ENCODE measurements at regions not wholly inside any gene's neighbourhood (a gene's known extent, or its start where the extent isn't known, plus 50 kb on each side); places are given as distances from the start of the nearest gene placed in this dataset.

- no peaks in the 10 kb centered on the region for H3K27me3 ChIP-seq (ENCODE audit: low read depth)
- H3K9me3 ChIP-seq = no peaks in the 10 kb centered on the region
- no peaks in the 10 kb centered on the region for H3K36me3 ChIP-seq (replicated peaks)
- in situ Hi-C loops (cut with MboI; ENCODE audit: low sequenced_read_pairs) = no loop called here
- H3K4me1 ChIP-seq = peaks cover 67% of the 10 kb centered on the region
- DNase-seq (ENCODE audit: low spot score in 2 of 2) = peak; percentile 56 to 92
- no peak overlapping the region for H3K4me3 ChIP-seq
Observed at GRCh38 chr12:19005257-19005801, 124.2 kb upstream of the PLEKHA5 start.

- peak; percentile 63 to 98 for DNase-seq (ENCODE audit: low spot score in 2 of 2)
- in situ Hi-C loops (cut with MboI; ENCODE audit: low sequenced_read_pairs) = no loop called here
- Histone ChIP-seq H3K4me1 (peaks cover 58% of the 10 kb centered on the region), H3K9me3 (no peaks in the 10 kb centered on the region), H3K36me3 (replicated peaks) (no peaks in the 10 kb centered on the region), H3K27me3 (ENCODE audit: low read depth) (no peaks in the 10 kb centered on the region), H3K4me3 (no peak overlapping the region)
Observed at GRCh38 chr12:19006626-19007137, 122.9 kb upstream of the PLEKHA5 start.

- Histone ChIP-seq H3K4me1 (peaks cover 44% of the 10 kb centered on the region), H3K27me3 (ENCODE audit: low read depth) (no peaks in the 10 kb centered on the region), H3K36me3 (replicated peaks) (no peaks in the 10 kb centered on the region; the same call in 1 of the 2 replicates), H3K9me3 (no peaks in the 10 kb centered on the region), H3K4me3 (no peak overlapping the region)
- no peak for DNase-seq (ENCODE audit: low spot score in 2 of 2)
- in situ Hi-C loops (cut with MboI; ENCODE audit: low sequenced_read_pairs) = no loop called here
Observed at GRCh38 chr12:19008102-19008501, 121.4 kb upstream of the PLEKHA5 start.

GRCh38 chr12:19010087-19010486 is 119.4 kb upstream of the PLEKHA5 start:
- in situ Hi-C loops (cut with MboI; ENCODE audit: low sequenced_read_pairs) = no loop called here
- no peak for DNase-seq (ENCODE audit: low spot score in 2 of 2)
- Histone ChIP-seq H3K9me3 (no peaks in the 10 kb centered on the region), H3K4me1 (peaks cover 40% of the 10 kb centered on the region), H3K36me3 (replicated peaks) (no peaks in the 10 kb centered on the region; the same call in 1 of the 2 replicates), H3K4me3 (no peak overlapping the region), H3K27me3 (ENCODE audit: low read depth) (no peaks in the 10 kb centered on the region)

- no peak for DNase-seq (ENCODE audit: low spot score in 2 of 2)
- H3K36me3 ChIP-seq (replicated peaks) = no peaks in the 10 kb centered on the region; the same call in 1 of the 2 replicates
- H3K4me3 ChIP-seq = no peak overlapping the region
- H3K4me1 ChIP-seq = peaks cover 35% of the 10 kb centered on the region
- in situ Hi-C loops (cut with MboI; ENCODE audit: low sequenced_read_pairs) = no loop called here
- no peaks in the 10 kb centered on the region for H3K9me3 ChIP-seq
- H3K27me3 ChIP-seq (ENCODE audit: low read depth) = no peaks in the 10 kb centered on the region
Observed at GRCh38 chr12:19010726-19011125, 118.8 kb upstream of the PLEKHA5 start.

- Histone ChIP-seq H3K27me3 (ENCODE audit: low read depth) (no peaks in the 10 kb centered on the region), H3K36me3 (replicated peaks) (no peaks in the 10 kb centered on the region; the same call in 1 of the 2 replicates), H3K9me3 (no peaks in the 10 kb centered on the region), H3K4me3 (no peak overlapping the region), H3K4me1 (peaks cover 15% of the 10 kb centered on the region)
- in situ Hi-C loops (cut with MboI; ENCODE audit: low sequenced_read_pairs) = no loop called here
- no peak for DNase-seq (ENCODE audit: low spot score in 2 of 2)
Observed at GRCh38 chr12:19012965-19013364, 116.6 kb upstream of the PLEKHA5 start.

- DNase-seq (ENCODE audit: low spot score in 2 of 2) = peak in 1 of 2 experiments; percentile 56
Observed at GRCh38 chr12:19014240-19014639, 115.3 kb upstream of the PLEKHA5 start.

GRCh38 chr12:19015285-19015684 is 114.2 kb upstream of the PLEKHA5 start:
- Histone ChIP-seq H3K9me3 (no peaks in the 10 kb centered on the region), H3K4me3 (no peak overlapping the region), H3K36me3 (replicated peaks) (no peaks in the 10 kb centered on the region; the same call in 1 of the 2 replicates), H3K4me1 (peaks cover 13% of the 10 kb centered on the region), H3K27me3 (ENCODE audit: low read depth) (no peaks in the 10 kb centered on the region)
- DNase-seq (ENCODE audit: low spot score in 2 of 2) = no peak
- in situ Hi-C loops (cut with MboI; ENCODE audit: low sequenced_read_pairs) = no loop called here

More at GRCh38 chr12:19014240-19014639, 115.3 kb upstream of the PLEKHA5 start:
- in situ Hi-C loops (cut with MboI; ENCODE audit: low sequenced_read_pairs) = no loop called here
- H3K27me3 ChIP-seq (ENCODE audit: low read depth) = no peaks in the 10 kb centered on the region
- H3K4me3 ChIP-seq = no peak overlapping the region
- peaks cover 13% of the 10 kb centered on the region for H3K4me1 ChIP-seq
- no peaks in the 10 kb centered on the region; the same call in 1 of the 2 replicates for H3K36me3 ChIP-seq (replicated peaks)
- H3K9me3 ChIP-seq = no peaks in the 10 kb centered on the region

GRCh38 chr12:19018302-19018970 is 111.1 kb upstream of the PLEKHA5 start:
- no peak for DNase-seq (ENCODE audit: low spot score in 2 of 2)
- H3K36me3 ChIP-seq (replicated peaks) = no peaks in the 10 kb centered on the region
- H3K27me3 ChIP-seq (ENCODE audit: low read depth) = no peaks in the 10 kb centered on the region
- in situ Hi-C loops (cut with MboI; ENCODE audit: low sequenced_read_pairs) = no loop called here
- H3K4me1 ChIP-seq = peaks cover 13% of the 10 kb centered on the region
- no peak overlapping the region for H3K4me3 ChIP-seq
- H3K9me3 ChIP-seq = no peaks in the 10 kb centered on the region

GRCh38 chr12:19021240-19021639 is 108.3 kb upstream of the PLEKHA5 start:
- H3K27me3 ChIP-seq (ENCODE audit: low read depth) = no peaks in the 10 kb centered on the region
- H3K9me3 ChIP-seq = no peaks in the 10 kb centered on the region
- H3K4me3 ChIP-seq = no peak overlapping the region
- in situ Hi-C loops (cut with MboI; ENCODE audit: low sequenced_read_pairs) = no loop called here
- peaks cover 13% of the 10 kb centered on the region for H3K4me1 ChIP-seq
- H3K36me3 ChIP-seq (replicated peaks) = no peaks in the 10 kb centered on the region
- no peak for DNase-seq (ENCODE audit: low spot score in 2 of 2)

- Histone ChIP-seq H3K4me1 (peaks cover 14% of the 10 kb centered on the region), H3K9me3 (no peaks in the 10 kb centered on the region), H3K36me3 (replicated peaks) (no peaks in the 10 kb centered on the region), H3K4me3 (no peak overlapping the region), H3K27me3 (ENCODE audit: low read depth) (no peaks in the 10 kb centered on the region)
- no peak for DNase-seq (ENCODE audit: low spot score in 2 of 2)
- in situ Hi-C loops (cut with MboI; ENCODE audit: low sequenced_read_pairs) = no loop called here
Observed at GRCh38 chr12:19021646-19022045, 107.9 kb upstream of the PLEKHA5 start.

GRCh38 chr12:19025582-19025981 is 104.0 kb upstream of the PLEKHA5 start:
- peak; percentile 79 to 100 for DNase-seq (ENCODE audit: low spot score in 2 of 2)
- no peaks in the 10 kb centered on the region for H3K27me3 ChIP-seq (ENCODE audit: low read depth)
- H3K4me1 ChIP-seq = peaks cover 22% of the 10 kb centered on the region
- H3K9me3 ChIP-seq = no peaks in the 10 kb centered on the region
- H3K36me3 ChIP-seq (replicated peaks) = no peaks in the 10 kb centered on the region
- in situ Hi-C loops (cut with MboI; ENCODE audit: low sequenced_read_pairs) = loop anchor here (25.0 kb wide), 1 partner anchor 112 kb away; the partner anchor contains the start of gene PLEKHA5
- no peak overlapping the region for H3K4me3 ChIP-seq

GRCh38 chr12:19026034-19026433 is 103.5 kb upstream of the PLEKHA5 start:
- Histone ChIP-seq H3K9me3 (no peaks in the 10 kb centered on the region; the same call in 1 of the 2 replicates), H3K27me3 (ENCODE audit: low read depth) (no peaks in the 10 kb centered on the region), H3K36me3 (replicated peaks) (no peaks in the 10 kb centered on the region), H3K4me1 (peaks cover 22% of the 10 kb centered on the region), H3K4me3 (no peak overlapping the region)
- peak in 1 of 2 experiments; percentile 56 for DNase-seq (ENCODE audit: low spot score in 2 of 2)
- in situ Hi-C loops (cut with MboI; ENCODE audit: low sequenced_read_pairs) = loop anchor here (25.0 kb wide), 1 partner anchor 111 kb away; the partner anchor contains the start of gene PLEKHA5
